Uterus (tissue), 3 donors: ENCODE measurements at regions not wholly inside any gene's neighbourhood (a gene's known extent, or its start where the extent isn't known, plus 50 kb on each side); places are given as distances from the start of the nearest gene placed in this dataset.
A peak's percentile ranks its signal among the peaks of the same experiment; 100 is the strongest.

Experiments
- DNase-seq, 2 donors: peaks; one replicate each; pipeline ENCODE4 v3.0.0-alpha.2; 2019 to 2020
- H3K27ac ChIP-seq, 2 donors: fragments of 200-600 bp; sonication (generic); 1 replicate in 1 of 2; 2 replicates in 1 of 2; pipeline ENCODE4 v1.5.1; 2016 to 2018
- H3K27me3 ChIP-seq, 2 donors: fragments of 200-600 bp; sonication (generic); one replicate each; pipeline ENCODE4 v1.5.1; 2018 to 2019; ENCODE audit warnings: control low read depth in 1 of 2
- H3K36me3 ChIP-seq, 2 donors: fragments of 200-600 bp; sonication (generic); one replicate each; pipeline ENCODE4 v1.5.1; 2019; ENCODE audit warnings: control low read depth in 1 of 2
- H3K4me1 ChIP-seq, 2 donors: fragments of 200-600 bp; sonication (generic); one replicate each; pipeline ENCODE4 v1.5.1; 2018 to 2019; ENCODE audit warnings: control low read depth in 1 of 2
- H3K4me3 ChIP-seq, 2 donors: fragments of 200-600 bp; sonication (generic); 1 replicate in 1 of 2; 2 replicates in 1 of 2; pipeline ENCODE4 v1.5.1; 2018 to 2019; ENCODE audit warnings: mild to moderate bottlenecking in 1 of 2
- H3K9me3 ChIP-seq, 2 donors: fragments of 200-600 bp; sonication (generic); one replicate each; pipeline ENCODE4 v1.5.1; 2019; ENCODE audit warnings: control low read depth in 1 of 2
- CTCF ChIP-seq, 4 experiments: fragments of 200-600 bp in 2 of 4; fragments of 450-650 bp in 2 of 4; sonication (generic) in 2 of 4; IDR thresholded peaks; one replicate each; pipeline ENCODE4 v1.5.1; 2016 to 2019; ENCODE audit warnings: antibody characterized with exemption in 4 of 4, mild to moderate bottlenecking in 2 of 4, moderate library complexity in 1 of 4
- POLR2A ChIP-seq, 2 donors: fragments of 450-650 bp; IDR thresholded peaks; one replicate each; pipeline ENCODE4 v1.6.1; 2016; ENCODE audit warnings: antibody characterized with exemption in 2 of 2, mild to moderate bottlenecking in 1 of 2, moderate library complexity in 1 of 2
- intact Hi-C: fragments of 100-400 bp; cut with DNase I; formaldehyde crosslinking; loops from one replicate; pipeline ENCODE4 v1.15.1; 2023; ENCODE audit warnings: low total_unique reads
- donor health status: DM: yes; HTN: yes; CAD: no.

- Histone ChIP-seq H3K4me1 (no peaks in the 10 kb centered on the region), H3K9me3 (no peaks in the 10 kb centered on the region), H3K27ac (no peak overlapping the region), H3K27me3 (no peaks in the 10 kb centered on the region), H3K36me3 (no peaks in the 10 kb centered on the region), H3K4me3 (no peak overlapping the region)
- intact Hi-C loops = no loop called here
- DNase-seq = no peak
- no peak for TF ChIP-seq POLR2A (IDR thresholded peaks at IDR 0.05)
- no peak for TF ChIP-seq CTCF (IDR thresholded peaks at IDR 0.05)
Measured at GRCh38 chr14:84001023-84001422, 1528.9 kb upstream of the FLRT2 start.

- intact Hi-C loops = no loop called here
- no peak for DNase-seq
Measured at GRCh38 chr14:84003346-84003745, 1526.6 kb upstream of the FLRT2 start.

GRCh38 chr14:84006643-84007155 lies 1523.2 kb upstream of the FLRT2 start:
- TF ChIP-seq POLR2A (IDR thresholded peaks at IDR 0.05) = no peak
- TF ChIP-seq CTCF (IDR thresholded peaks at IDR 0.05) = peak in 1 of 4 experiments; percentile 24
- peak in 1 of 2 donors; percentile 40 for DNase-seq
- Histone ChIP-seq H3K9me3 (no peaks in the 10 kb centered on the region), H3K4me1 (no peaks in the 10 kb centered on the region), H3K27me3 (no peaks in the 10 kb centered on the region), H3K4me3 (no peak overlapping the region), H3K27ac (no peak overlapping the region), H3K36me3 (no peaks in the 10 kb centered on the region)
- intact Hi-C loops = no loop called here

More at GRCh38 chr14:84003346-84003745, 1526.6 kb upstream of the FLRT2 start:
- TF ChIP-seq CTCF (IDR thresholded peaks at IDR 0.05) (no peak), POLR2A (IDR thresholded peaks at IDR 0.05) (no peak)
- H3K27me3 ChIP-seq = no peaks in the 10 kb centered on the region
- no peaks in the 10 kb centered on the region for H3K36me3 ChIP-seq
- H3K27ac ChIP-seq = no peak overlapping the region
- no peak overlapping the region for H3K4me3 ChIP-seq
- no peaks in the 10 kb centered on the region for H3K4me1 ChIP-seq
- H3K9me3 ChIP-seq = no peaks in the 10 kb centered on the region

- Histone ChIP-seq H3K4me3 (no peak overlapping the region), H3K9me3 (no peaks in the 10 kb centered on the region), H3K36me3 (no peaks in the 10 kb centered on the region), H3K27ac (no peak overlapping the region), H3K27me3 (no peaks in the 10 kb centered on the region), H3K4me1 (no peaks in the 10 kb centered on the region)
- TF ChIP-seq POLR2A (IDR thresholded peaks at IDR 0.05) (no peak), CTCF (IDR thresholded peaks at IDR 0.05) (no peak)
- intact Hi-C loops = no loop called here
- no peak for DNase-seq
Measured at GRCh38 chr14:84013424-84013823, 1516.5 kb upstream of the FLRT2 start.

GRCh38 chr14:84017495-84017894 lies 1512.4 kb upstream of the FLRT2 start:
- Histone ChIP-seq H3K36me3 (no peaks in the 10 kb centered on the region), H3K27me3 (no peaks in the 10 kb centered on the region), H3K9me3 (no peaks in the 10 kb centered on the region), H3K27ac (no peak overlapping the region), H3K4me3 (no peak overlapping the region), H3K4me1 (no peaks in the 10 kb centered on the region)
- DNase-seq = no peak
- TF ChIP-seq CTCF (IDR thresholded peaks at IDR 0.05) (no peak), POLR2A (IDR thresholded peaks at IDR 0.05) (no peak)
- intact Hi-C loops = no loop called here
